Adipocyte (in vitro differentiated cells): ENCODE measurements at regions not wholly inside any gene's neighbourhood (a gene's known extent, or its start where the extent isn't known, plus 50 kb on each side); places are given as distances from the start of the nearest gene placed in this dataset.
"Not testable (repeated sequence)": the region's sequence is repeated elsewhere in the genome, so short reads cannot be mapped to it uniquely, and the experiment has no call there.

Experiments
- DNase-seq: peaks from one replicate; pipeline ENCODE4 v3.0.0-alpha.2; 2015; ENCODE audit warnings: low read depth
- H3K27me3 ChIP-seq: replicated peaks from 2 replicates; pipeline ENCODE4 v1.7.0; 2013; ENCODE audit warnings: mild to moderate bottlenecking, low read length, moderate library complexity; ENCODE audit not compliant: control insufficient read depth, insufficient read depth
- H3K36me3 ChIP-seq: 2 replicates; pipeline ENCODE4 v1.7.0; 2013; ENCODE audit warnings: low read length, mild to moderate bottlenecking, moderate library complexity; ENCODE audit not compliant: control insufficient read depth, insufficient read depth, severe bottlenecking
- H3K4me1 ChIP-seq: 2 replicates; pipeline ENCODE4 v1.7.0; 2013; ENCODE audit warnings: mild to moderate bottlenecking, low read length, moderate library complexity; ENCODE audit not compliant: control insufficient read depth, insufficient read depth
- H3K4me3 ChIP-seq: 2 replicates; pipeline ENCODE4 v1.7.0; 2013; ENCODE audit warnings: mild to moderate bottlenecking, low read length, moderate library complexity
- H3K9ac ChIP-seq: 2 replicates; pipeline ENCODE4 v1.7.0; 2013; ENCODE audit warnings: mild to moderate bottlenecking, low read length, moderate library complexity
- H3K9me3 ChIP-seq: 2 replicates; pipeline ENCODE4 v1.7.0; 2013; ENCODE audit warnings: mild to moderate bottlenecking, low read length, moderate library complexity; ENCODE audit not compliant: control insufficient read depth

DNA sequence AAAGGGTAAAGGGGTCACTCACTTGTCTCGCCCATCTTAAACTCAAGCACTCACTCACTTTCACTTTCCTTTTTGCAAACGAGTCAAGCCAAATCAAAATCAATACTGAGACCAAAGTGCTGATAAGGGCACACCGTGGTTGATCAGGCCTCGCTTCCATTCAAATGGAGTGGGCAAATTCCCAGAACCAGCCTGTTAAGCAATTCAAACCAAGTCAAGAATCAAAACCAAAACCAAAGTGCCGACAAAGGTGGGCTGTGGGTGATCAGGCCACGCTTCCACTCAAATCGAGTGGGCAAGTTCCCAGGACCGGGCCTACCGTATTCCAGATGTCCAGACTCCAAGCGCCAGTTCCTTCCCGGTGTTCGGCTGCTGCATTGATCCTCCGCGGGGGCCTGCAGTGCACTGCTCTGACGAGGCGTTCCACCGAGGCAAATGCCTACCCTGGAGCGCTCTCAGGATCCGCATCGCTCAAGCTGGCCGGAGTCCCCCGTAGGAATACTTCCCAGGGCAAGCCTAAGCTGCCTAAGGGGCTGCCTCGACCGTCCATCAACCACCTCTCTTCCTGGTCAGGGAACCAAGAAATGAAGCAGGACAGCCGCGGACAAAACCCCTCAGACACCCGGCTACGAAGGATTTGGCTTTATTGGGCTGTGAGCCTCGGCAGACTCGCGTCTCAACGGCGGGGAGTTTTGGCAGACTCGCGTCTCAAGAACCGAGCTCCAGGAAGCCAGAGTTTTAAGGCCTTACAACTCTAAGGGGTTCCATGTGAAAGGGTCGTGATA is 89.9 kb upstream of the SLC1A4 start:
- Histone ChIP-seq H3K4me1 (no peaks in the 10 kb centered on the region), H3K27me3 (peaks cover 12% of the 10 kb centered on the region), H3K9me3 (peaks cover 4% of the 10 kb centered on the region), H3K9ac (no peak overlapping the region), H3K4me3 (no peak overlapping the region), H3K36me3 (no peaks in the 10 kb centered on the region)
- DNase-seq = no peak

DNA sequence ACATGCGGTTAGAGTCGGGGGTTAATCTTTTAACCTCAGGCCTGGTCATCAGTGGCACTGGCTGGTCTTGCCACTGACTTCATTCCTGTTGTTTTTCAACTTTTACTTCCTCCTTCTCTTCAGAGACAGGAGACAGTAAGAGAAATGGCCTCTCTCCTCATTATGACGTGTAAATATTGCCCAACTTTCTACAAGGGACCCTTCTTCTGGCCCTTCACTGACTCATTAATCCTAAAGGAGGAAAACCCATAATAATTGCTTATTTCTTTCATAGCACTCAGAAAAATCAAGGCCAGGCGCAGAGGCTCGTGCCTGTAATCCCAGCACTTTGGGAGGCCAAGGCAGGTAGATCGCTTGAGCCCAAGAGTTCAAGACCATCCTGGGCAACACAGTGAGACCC is 89.3 kb upstream of the SLC1A4 start:
- H3K9me3 ChIP-seq, H3K4me3 ChIP-seq, H3K9ac ChIP-seq, H3K36me3 ChIP-seq, H3K4me1 ChIP-seq, DNase-seq: not testable (repeated sequence)
- peaks cover 12% of the 10 kb centered on the region for H3K27me3 ChIP-seq

DNA sequence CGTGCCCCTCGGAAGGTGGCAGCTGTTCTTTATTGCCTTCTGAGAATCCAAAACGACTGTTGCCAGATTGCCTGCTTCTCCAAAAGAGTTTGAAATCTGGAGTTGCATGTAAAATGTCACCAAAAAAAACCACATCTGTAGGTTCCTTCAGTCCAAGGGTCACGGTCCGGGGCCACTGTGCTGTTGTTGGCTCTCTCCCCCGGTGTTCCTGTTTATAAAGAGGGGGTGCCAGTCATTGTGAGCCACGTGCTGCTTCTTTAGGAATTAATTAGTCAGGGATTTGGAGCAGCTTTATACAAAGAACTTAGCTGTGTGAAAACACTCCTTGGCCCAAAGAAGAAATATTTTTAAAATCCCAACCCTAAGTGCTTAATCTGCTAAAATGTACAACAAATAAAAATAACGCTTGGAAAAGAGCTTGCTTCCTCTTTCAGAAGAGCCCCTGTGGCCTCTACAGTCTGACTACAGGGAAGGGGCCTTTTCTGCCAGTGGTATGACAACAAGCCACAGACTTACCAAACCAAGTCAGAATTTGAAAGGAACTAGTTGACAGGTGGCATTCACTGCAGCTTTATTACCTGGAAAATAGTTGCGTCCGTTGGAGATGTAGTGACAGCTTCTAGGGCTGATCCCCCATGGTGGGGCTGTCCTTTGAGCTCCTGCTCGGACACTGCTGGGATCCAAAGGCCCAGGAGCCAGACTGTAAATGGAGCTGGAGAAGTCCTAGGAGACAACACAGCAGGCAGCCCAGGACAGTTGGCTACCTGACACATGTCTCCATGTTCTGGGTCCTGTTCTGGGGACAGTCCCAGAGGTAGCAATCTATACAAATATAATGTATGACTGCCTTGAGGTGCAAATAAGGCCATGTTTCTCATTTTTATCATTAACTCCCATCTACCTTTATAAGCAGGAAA is 84.5 kb upstream of the SLC1A4 start:
- no peak overlapping the region for H3K4me3 ChIP-seq
- no peaks in the 10 kb centered on the region for H3K36me3 ChIP-seq
- peaks cover 9% of the 10 kb centered on the region for H3K4me1 ChIP-seq
- no peak for DNase-seq
- H3K9ac ChIP-seq = no peak overlapping the region
- H3K27me3 ChIP-seq = peaks cover 17% of the 10 kb centered on the region
- H3K9me3 ChIP-seq = peaks cover 4% of the 10 kb centered on the region

DNA sequence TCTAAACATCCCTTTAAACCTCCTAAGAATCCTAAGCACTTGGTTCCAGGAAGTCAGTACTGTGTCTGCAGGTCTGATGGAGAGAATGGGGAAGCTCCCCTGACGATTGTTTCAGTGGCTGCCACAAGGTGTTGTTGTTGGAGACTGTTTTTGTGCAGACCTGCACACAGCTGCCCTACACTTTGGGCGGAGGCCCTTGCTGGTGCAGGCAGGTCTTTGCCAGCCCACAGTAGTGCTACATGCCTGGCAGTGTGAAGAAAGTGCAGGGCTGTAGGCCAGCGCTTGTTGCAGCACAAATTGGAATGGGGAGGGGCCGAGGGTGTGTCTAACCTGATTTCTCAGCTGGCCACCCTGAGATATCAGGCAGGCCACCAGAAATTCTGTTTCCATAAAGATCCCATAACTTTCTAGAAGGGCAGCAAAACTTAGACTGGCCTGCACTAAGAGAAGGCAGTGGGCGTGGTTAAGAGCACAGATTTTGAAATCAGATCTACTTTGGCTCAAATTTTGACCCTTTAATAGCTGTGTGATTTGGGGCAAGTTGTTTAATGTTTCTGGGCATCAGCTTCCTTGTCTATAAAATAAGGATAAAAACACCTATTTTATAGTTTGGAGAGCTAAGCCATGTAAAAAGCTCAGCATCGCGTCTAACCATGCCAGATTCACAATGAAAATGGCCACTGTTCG is 83.7 kb upstream of the SLC1A4 start:
- H3K36me3 ChIP-seq = no peaks in the 10 kb centered on the region
- H3K9me3 ChIP-seq = peaks cover 4% of the 10 kb centered on the region
- no peak overlapping the region for H3K9ac ChIP-seq
- DNase-seq = peak; percentile 56
- peaks cover 9% of the 10 kb centered on the region for H3K4me1 ChIP-seq
- H3K4me3 ChIP-seq = no peak overlapping the region
- H3K27me3 ChIP-seq = peaks cover 17% of the 10 kb centered on the region

DNA sequence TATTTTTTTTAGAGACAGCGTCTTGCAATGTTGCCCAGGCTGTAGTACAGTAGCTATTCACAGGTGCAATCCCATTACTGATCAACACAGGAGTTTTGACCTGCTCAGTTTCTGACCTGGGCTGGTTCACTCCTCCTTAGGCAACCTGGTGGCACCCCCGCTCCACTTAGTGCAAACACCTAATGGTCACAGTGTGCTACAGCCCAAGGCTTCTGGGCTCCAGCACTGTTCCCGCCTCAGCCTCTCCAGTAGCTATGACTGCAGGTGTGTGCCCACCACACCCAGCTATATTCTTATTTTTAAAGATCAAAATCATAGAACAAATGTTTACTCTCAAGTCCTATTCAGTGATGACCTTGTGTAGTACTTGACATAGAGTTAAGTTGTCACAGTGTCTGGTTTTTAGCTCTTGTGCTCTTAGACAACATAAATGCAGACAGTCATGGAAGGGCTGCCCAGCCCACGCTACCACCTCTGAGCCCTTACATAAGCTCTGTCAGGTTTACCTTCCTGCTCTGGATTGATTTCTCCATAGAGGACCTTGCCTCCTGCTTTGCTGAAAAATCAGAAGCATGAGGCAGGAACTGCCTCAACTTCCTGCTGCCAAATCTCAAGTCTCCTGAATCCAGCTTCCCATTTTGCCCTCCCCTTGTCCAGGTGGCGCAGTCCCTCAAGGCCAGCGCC is 82.2 kb upstream of the SLC1A4 start:
- Histone ChIP-seq H3K9ac (no peak overlapping the region), H3K9me3 (no peaks in the 10 kb centered on the region), H3K36me3 (no peaks in the 10 kb centered on the region), H3K27me3 (peaks cover 17% of the 10 kb centered on the region), H3K4me3 (no peak overlapping the region), H3K4me1 (peaks cover 15% of the 10 kb centered on the region)
- DNase-seq = no peak

DNA sequence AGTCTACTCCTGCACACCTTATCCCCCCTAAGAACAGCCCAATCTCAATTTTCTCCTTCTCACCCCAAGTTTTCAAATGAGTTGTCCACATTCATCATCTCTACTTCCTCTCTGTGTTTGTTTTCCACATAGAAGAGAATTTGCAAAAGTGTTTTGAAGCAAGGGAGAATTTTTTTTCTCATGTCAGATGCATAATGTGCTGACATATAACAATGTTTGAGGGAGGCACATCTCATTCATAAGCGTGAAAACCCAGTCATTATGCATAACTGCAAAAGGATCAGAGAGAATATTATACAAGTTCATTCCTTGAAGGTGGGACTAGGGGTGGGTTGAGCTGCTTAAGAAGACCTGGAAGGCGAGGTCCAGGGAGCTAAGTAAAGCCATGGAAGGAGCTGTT is 80.8 kb upstream of the SLC1A4 start:
- Histone ChIP-seq H3K4me1 (peaks cover 15% of the 10 kb centered on the region), H3K36me3 (no peaks in the 10 kb centered on the region), H3K27me3 (peaks cover 9% of the 10 kb centered on the region), H3K9me3 (no peaks in the 10 kb centered on the region), H3K4me3 (no peak overlapping the region), H3K9ac (no peak overlapping the region)
- no peak for DNase-seq

DNA sequence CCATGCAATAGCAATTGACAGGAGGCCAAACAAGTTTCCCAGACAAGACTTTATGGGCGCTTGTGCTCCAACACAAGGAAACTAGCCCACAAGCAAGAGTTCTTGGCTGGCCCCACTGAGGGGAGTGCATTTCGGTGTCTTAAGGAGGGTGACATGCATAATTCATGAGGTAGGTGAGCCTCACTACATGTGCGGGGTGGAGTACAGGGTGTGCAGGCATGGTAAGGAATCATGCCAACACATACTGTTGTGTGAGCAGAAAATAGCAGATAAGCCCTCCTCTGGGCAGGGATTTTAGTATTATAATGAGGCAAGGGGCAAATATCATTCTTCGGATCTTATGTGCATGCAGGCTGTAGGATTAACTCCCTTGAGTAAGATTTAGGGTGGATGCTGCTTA is 78.7 kb upstream of the SLC1A4 start:
- no peaks in the 10 kb centered on the region for H3K36me3 ChIP-seq
- peaks cover 11% of the 10 kb centered on the region for H3K4me1 ChIP-seq
- no peak overlapping the region for H3K9ac ChIP-seq
- H3K9me3 ChIP-seq = no peaks in the 10 kb centered on the region
- DNase-seq = no peak
- H3K4me3 ChIP-seq = no peak overlapping the region
- H3K27me3 ChIP-seq = peaks cover 5% of the 10 kb centered on the region

DNA sequence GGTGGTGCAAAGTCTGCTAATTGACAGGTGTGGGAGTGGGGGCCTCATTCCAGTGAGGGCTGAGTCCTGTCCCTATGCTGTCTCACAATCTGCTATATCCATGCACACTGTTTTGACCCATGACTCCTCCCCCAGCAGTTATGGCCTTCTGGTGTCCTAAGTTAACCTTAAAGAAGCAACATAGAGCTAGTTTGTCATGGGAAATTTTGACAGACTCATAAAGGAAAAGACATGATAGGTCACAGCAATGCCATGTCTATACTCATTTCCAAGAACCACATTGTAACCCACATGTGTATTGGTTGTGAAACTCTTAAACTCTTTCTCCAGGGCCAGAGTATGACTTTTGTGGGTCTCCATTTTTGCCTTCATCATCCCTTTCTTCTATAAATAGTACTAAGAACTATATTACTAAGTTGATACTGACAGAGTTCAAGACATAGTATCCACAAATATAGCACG is 78.2 kb upstream of the SLC1A4 start:
- H3K4me3 ChIP-seq = no peak overlapping the region
- DNase-seq = no peak
- no peaks in the 10 kb centered on the region for H3K36me3 ChIP-seq

DNA sequence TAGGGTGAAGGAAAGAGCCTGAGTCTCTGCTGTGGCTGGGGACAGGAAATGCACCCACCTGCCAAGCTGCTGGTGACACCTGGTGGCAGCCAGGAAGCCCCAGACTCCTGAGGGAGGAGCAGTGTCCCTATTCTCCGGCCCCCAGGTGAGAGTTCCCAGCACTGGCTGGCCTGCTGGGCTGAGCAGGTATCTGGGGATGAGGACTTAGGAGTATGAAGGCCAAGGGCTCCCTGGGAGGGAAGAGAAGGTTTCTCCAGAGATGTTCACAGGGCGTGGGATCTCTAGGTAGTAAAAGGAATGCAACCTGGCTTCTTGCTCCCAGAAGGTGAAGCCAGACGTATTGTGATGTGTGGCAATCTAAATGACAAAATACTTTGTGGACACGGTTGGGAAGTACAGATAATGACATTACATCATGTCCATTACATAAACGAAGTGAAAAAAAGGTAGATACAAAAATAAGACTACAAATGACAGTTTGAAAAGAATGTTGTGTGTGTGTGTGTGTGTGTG is 75.8 kb upstream of the SLC1A4 start:
- H3K27me3 ChIP-seq = no peaks in the 10 kb centered on the region
- H3K4me1 ChIP-seq = peaks cover 7% of the 10 kb centered on the region
- H3K36me3 ChIP-seq = no peaks in the 10 kb centered on the region
- no peaks in the 10 kb centered on the region for H3K9me3 ChIP-seq
- DNase-seq = no peak
- no peak overlapping the region for H3K4me3 ChIP-seq
- H3K9ac ChIP-seq = no peak overlapping the region

More for the DNA sequence above, 78.2 kb upstream of the SLC1A4 start:
- Histone ChIP-seq H3K27me3 (peaks cover 5% of the 10 kb centered on the region), H3K9ac (no peak overlapping the region), H3K9me3 (no peaks in the 10 kb centered on the region), H3K4me1 (peaks cover 7% of the 10 kb centered on the region)

DNA sequence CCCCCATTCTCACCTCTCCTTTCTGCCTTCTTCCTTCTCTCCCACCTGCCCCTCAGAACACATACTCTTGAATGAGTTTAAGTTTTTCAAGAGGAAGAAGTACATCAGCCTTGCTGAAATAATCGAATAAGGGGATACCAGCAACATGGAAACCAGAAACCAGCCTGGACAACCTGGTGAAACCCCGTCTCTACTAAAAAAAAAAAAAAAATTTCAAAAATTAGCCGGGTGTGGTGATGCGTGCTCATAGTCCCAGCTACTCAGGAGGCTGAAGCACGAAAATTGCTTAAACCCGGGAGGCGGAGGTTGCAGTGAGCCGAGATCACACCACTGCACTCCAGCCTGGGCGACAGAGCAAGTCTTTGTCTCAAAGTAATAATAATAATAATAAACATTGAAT is 75.0 kb upstream of the SLC1A4 start:
- Histone ChIP-seq H3K4me1 (peaks cover 7% of the 10 kb centered on the region), H3K9me3 (no peaks in the 10 kb centered on the region), H3K9ac (no peak overlapping the region), H3K36me3 (no peaks in the 10 kb centered on the region), H3K27me3 (no peaks in the 10 kb centered on the region), H3K4me3 (no peak overlapping the region)
- DNase-seq = no peak
